GM12874 (cell line): ENCODE measurements at regions not wholly inside any gene's neighbourhood (a gene's known extent, or its start where the extent isn't known, plus 50 kb on each side); places are given as distances from the start of the nearest gene placed in this dataset.

Experiments
- TF ChIP-seq, protein P1 (sequence below): IDR thresholded peaks from 2 replicates; pipeline ENCODE4 v1.5.1; 2011; ENCODE audit warnings: low read depth, mild to moderate bottlenecking, control low read depth, low read length, moderate library complexity; ENCODE audit not compliant: insufficient read depth

- TF ChIP-seq, protein P1, sequence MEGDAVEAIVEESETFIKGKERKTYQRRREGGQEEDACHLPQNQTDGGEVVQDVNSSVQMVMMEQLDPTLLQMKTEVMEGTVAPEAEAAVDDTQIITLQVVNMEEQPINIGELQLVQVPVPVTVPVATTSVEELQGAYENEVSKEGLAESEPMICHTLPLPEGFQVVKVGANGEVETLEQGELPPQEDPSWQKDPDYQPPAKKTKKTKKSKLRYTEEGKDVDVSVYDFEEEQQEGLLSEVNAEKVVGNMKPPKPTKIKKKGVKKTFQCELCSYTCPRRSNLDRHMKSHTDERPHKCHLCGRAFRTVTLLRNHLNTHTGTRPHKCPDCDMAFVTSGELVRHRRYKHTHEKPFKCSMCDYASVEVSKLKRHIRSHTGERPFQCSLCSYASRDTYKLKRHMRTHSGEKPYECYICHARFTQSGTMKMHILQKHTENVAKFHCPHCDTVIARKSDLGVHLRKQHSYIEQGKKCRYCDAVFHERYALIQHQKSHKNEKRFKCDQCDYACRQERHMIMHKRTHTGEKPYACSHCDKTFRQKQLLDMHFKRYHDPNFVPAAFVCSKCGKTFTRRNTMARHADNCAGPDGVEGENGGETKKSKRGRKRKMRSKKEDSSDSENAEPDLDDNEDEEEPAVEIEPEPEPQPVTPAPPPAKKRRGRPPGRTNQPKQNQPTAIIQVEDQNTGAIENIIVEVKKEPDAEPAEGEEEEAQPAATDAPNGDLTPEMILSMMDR: peak; percentile 38; the same call in 1 of the 2 replicates
Measured at GRCh38 chr5:174816858-174817257, 92.5 kb downstream of the MSX2 start.

DNA sequence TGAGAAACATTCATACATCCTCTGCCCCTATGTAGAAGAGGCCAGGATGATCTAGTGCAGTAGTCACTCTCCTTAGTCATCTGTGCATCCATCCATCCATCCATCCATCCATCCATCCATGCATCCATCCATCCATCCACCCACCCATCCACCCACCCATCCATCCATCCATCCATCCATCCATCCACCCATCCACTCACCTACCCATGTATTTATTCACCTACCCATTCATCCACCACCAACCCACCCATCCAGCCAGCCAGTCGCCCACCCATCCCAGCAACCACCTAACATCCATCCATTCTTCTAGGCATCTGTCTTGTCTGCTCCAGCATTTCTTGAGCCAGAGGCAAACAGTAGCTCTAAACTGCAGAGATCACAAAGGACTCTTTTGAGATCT, 87.1 kb downstream of the MSX2 start:
- TF ChIP-seq, protein P1: no peak

- TF ChIP-seq, protein P1: no peak
Measured at GRCh38 chr5:174810796-174811195, 86.4 kb downstream of the MSX2 start.

DNA sequence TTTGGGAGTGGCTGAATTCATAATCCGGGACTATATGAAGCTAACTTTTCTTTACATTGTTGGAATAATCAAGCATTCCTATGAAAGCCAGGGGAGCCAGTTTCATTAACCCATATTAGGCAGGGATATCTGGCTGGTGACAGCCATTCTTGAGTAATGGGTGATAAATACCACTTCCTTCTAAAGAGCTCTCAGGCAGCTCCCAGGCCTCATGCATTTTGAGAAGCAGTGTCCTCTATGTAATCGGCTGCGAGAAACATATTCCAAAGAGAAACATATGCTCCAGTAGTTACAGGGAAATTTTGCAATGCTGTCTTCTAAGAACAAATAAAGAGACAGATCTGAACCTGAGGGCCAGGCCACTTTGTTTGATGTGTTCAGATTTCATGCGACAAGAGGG, 83.1 kb downstream of the MSX2 start:
- TF ChIP-seq, protein P1: no peak

GRCh38 chr5:174806729-174807128, 82.3 kb downstream of the MSX2 start:
- TF ChIP-seq, protein P1: no peak

GRCh38 chr5:174801798-174802197, 77.4 kb downstream of the MSX2 start:
- TF ChIP-seq, protein P1: no peak

DNA sequence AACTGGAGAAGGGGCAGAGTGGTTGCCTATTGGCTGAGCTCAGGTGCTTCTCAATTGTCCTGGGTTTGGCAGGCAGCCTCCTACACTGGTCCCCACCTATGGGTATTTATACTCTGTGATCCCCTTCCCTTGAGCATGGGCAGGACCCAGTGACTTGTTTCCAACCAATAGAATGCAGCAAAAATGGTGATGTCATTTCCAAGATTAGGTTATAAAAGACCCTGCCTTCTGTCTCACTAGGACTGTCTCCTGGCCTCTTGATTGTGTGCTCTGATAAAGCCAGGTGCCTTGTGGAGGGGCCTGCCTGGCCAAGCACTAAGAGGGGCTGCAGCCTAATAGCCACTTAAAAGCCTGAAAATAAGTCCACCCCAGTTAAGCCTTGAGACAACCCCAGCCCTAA, 76.1 kb downstream of the MSX2 start:
- TF ChIP-seq, protein P1: no peak

DNA sequence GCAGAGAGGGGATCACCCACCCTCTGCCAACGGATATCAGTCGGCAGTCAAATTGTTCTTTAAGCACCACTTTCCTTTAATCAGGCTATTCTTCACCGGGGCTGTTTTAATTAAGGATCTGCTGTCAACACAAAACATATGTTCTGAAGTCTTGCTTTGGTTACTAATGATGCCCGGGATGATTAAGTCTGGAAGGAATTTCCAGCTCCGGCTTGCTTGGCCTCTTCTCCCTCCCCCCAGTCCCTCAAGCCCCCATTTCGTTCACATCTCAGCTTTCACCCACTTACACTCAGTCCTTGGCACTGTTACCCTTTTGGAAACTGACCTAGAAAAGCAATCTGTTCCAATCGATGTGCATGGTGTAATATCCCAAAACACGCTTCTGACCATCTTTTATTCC, 74.7 kb downstream of the MSX2 start:
- TF ChIP-seq, protein P1: no peak
